ENCODE measurements at regions not wholly inside any gene's neighbourhood (a gene's known extent, or its start where the extent isn't known, plus 50 kb on each side); places are given as distances from the start of the nearest gene placed in this dataset.

DNA sequence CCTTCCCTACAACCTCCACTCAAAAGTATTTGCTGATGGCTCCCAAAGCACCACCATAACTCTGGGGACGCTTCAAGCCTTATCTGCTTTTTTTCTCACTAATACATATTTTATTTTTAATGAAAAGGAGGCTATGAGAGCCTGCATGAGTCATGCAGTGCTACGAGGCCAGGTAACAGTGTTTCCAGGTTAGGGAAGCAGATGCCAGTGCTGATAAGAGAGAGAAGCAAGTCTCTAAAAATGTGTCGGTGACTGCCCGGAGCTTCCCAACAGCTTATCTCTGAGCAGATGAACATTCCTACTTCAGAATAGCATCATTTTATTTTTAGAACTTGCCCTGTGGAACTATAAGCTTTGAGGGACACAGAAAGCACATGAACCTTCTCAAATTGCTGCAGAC is 931.5 kb downstream of the CCSER2 start:
- no peaks in the 10 kb centered on the region for H3K27me3 Mint-ChIP-seq

DNA sequence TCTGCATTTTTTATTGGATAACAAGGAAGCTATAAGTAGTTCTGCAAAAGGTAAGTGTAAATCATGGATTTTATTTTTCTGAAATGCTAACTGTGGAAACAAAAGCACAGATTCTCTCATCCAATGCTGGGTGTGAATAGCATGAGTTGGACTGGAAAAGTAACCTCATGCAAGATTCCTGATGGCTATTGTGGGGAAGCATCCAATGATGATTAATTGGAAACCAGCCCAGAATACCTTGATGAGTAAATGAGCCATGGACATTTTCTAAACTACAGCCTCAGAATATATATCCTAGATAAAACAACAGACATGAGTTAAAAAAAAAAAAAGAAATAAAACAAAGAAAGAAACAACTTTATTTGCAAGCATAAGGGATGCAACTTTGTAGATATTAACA is 934.6 kb downstream of the CCSER2 start:
- H3K27me3 Mint-ChIP-seq = no peaks in the 10 kb centered on the region
- H3K27ac Mint-ChIP-seq = no peak overlapping the region
- H3K9me3 Mint-ChIP-seq = no peaks in the 10 kb centered on the region
- no peak overlapping the region for H3K4me3 Mint-ChIP-seq
- H3K36me3 Mint-ChIP-seq (ENCODE audit: low read depth) = no peaks in the 10 kb centered on the region
- no peaks in the 10 kb centered on the region for H3K4me1 Mint-ChIP-seq (ENCODE audit: low read depth)
- intact Hi-C loops (cut with micrococcal nuclease) = no loop called here

More for the DNA sequence above, 931.5 kb downstream of the CCSER2 start:
- Mint-ChIP-seq H3K4me1 (ENCODE audit: low read depth) (no peaks in the 10 kb centered on the region), H3K4me3 (no peak overlapping the region), H3K36me3 (ENCODE audit: low read depth) (no peaks in the 10 kb centered on the region), H3K27ac (no peak overlapping the region), H3K9me3 (no peaks in the 10 kb centered on the region)
- intact Hi-C loops (cut with micrococcal nuclease) = no loop called here

DNA sequence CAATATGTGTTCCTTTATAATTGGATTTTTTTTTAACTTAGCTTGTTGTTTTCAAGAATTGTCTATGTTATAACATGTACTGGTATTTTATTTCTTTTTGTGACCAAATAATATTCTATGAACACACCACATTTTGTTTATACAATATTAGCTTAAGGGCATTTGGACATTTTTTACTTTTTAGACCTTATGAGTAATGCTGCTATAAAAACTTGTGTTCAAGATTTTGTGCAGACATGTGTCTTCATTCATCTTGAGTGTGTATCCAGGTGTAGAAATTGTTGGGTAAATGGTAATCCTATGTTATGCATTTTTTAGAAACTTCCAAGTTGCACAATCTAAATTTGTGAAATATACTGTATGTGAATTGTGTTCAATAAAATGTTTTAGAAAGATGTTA is 936.7 kb downstream of the CCSER2 start:
- H3K27me3 Mint-ChIP-seq = no peaks in the 10 kb centered on the region
- H3K27ac Mint-ChIP-seq = no peak overlapping the region
- H3K36me3 Mint-ChIP-seq (ENCODE audit: low read depth) = no peaks in the 10 kb centered on the region
- peaks cover 18% of the 10 kb centered on the region for H3K9me3 Mint-ChIP-seq
- no peak overlapping the region for H3K4me3 Mint-ChIP-seq
- H3K4me1 Mint-ChIP-seq (ENCODE audit: low read depth) = no peaks in the 10 kb centered on the region
- intact Hi-C loops (cut with micrococcal nuclease) = no loop called here

DNA sequence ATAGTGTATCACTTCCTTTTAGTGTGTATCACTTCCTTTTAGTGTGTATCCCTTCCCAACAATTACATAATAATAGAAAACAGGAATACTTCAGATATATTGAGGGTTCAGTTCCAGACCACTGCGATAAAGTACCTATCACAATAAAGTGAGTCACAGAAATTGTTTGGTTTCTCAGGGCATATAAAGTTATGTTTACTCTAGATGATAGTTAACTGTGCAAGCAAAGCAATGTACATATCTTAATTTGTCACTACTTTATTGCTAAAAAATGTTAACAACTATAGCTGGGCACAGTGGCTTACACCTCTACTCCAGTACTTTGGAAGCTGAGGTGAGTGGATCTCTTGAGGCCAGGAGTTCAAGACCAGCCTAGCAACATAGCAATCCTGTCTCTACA is 938.4 kb downstream of the CCSER2 start:
- no peaks in the 10 kb centered on the region for H3K27me3 Mint-ChIP-seq
- H3K9me3 Mint-ChIP-seq = peaks cover 34% of the 10 kb centered on the region
- H3K4me1 Mint-ChIP-seq (ENCODE audit: low read depth) = no peaks in the 10 kb centered on the region
- no peaks in the 10 kb centered on the region for H3K36me3 Mint-ChIP-seq (ENCODE audit: low read depth)
- no peak overlapping the region for H3K27ac Mint-ChIP-seq
- no peak overlapping the region for H3K4me3 Mint-ChIP-seq
- intact Hi-C loops (cut with micrococcal nuclease) = no loop called here

DNA sequence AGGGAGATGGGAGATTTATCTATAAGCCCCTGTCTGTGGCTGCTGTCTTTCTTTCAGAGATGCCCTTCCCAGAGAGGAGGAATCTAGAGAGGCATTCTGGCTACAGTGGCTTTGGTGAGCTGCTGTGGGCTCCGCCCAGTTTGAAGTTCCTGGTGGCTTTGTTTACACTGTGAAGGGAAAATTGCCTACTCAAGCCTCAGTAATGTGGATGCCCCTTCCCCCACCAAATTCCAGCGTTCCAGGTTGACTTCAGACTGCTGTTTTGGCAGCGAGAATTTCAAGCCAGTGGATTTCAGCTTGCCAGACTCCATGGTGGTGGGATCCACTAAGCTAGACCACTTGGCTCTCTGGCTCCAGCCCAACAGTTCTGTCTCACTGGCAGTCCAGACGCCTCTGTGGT is 951.6 kb downstream of the CCSER2 start:
- no peaks in the 10 kb centered on the region for H3K36me3 Mint-ChIP-seq (ENCODE audit: low read depth)
- no peak overlapping the region for H3K4me3 Mint-ChIP-seq
- H3K4me1 Mint-ChIP-seq (ENCODE audit: low read depth) = no peaks in the 10 kb centered on the region
- intact Hi-C loops (cut with micrococcal nuclease) = no loop called here
- no peaks in the 10 kb centered on the region for H3K9me3 Mint-ChIP-seq
- H3K27ac Mint-ChIP-seq = no peak overlapping the region
- no peaks in the 10 kb centered on the region for H3K27me3 Mint-ChIP-seq

DNA sequence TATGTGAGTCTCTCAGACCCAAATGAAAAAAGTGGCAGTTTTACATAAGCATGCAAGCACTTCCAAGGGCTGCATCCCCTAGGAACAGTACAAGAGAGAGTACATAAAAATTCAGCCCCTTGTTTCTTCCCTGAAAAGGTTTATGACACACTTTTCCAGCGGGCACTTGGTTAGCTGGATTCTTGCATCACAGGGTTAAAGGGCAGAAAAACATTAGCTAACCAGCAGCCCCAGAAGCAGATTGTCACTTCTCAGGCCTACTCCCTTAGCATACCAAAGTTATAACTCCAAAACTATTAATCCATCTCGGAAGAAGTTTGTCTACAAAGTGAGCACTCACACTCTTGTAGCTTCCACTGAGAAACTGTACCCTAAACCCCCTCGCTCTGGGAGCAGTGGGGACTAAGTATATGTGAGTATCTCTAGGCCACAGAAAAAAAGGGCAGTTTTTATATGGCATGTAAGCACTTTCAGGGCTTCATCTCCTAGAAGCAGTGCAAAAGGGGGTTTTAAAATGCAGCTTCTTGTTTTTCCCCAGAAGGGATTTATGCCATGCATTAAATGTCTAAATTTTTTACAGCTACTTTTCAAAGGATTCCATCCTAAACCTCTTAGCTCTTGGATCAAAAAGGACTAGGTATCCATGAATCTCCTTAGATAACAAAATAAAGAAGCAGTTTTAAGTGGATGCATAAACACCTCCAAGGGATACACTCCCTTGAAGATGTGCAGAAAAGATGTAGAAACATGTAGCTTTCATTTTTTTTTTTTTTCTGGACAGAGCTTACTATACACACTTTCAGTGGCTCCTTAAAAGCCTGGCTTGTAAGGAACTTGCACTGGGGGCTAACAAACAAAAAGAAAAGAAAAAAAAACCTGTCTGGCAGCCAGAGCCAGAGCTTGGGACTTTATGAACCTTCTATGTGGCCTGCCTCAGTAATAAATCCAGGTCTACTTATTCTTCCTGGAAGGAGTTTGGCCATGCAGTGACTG is 956.7 kb downstream of the CCSER2 start:
- Mint-ChIP-seq H3K27me3 (no peaks in the 10 kb centered on the region), H3K36me3 (ENCODE audit: low read depth) (no peaks in the 10 kb centered on the region), H3K27ac (no peak overlapping the region), H3K4me3 (no peak overlapping the region), H3K4me1 (ENCODE audit: low read depth) (no peaks in the 10 kb centered on the region), H3K9me3 (peaks cover 16% of the 10 kb centered on the region)
- intact Hi-C loops (cut with micrococcal nuclease) = no loop called here

DNA sequence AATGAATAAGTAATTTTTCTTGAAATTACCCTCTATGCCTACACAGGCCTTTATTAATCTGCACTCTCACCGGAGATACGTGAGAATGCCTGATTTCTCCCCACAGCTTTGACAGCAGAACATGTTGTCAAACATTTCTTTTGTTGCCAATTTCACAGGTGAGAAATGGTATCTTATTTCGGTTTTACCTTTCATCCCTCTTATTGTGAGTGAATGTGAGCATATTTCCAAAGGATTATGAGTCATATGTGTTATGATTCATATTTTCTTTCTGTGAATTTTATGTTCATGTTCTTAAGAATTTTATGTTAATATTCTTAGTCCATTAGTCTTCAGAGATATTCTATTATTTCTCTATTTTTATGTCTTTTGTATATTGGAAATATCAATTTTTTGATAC is 965.1 kb downstream of the CCSER2 start:
- Mint-ChIP-seq H3K9me3 (no peaks in the 10 kb centered on the region), H3K36me3 (ENCODE audit: low read depth) (no peaks in the 10 kb centered on the region), H3K4me1 (ENCODE audit: low read depth) (no peaks in the 10 kb centered on the region), H3K27me3 (no peaks in the 10 kb centered on the region), H3K4me3 (no peak overlapping the region), H3K27ac (no peak overlapping the region)
- intact Hi-C loops (cut with micrococcal nuclease) = no loop called here

DNA sequence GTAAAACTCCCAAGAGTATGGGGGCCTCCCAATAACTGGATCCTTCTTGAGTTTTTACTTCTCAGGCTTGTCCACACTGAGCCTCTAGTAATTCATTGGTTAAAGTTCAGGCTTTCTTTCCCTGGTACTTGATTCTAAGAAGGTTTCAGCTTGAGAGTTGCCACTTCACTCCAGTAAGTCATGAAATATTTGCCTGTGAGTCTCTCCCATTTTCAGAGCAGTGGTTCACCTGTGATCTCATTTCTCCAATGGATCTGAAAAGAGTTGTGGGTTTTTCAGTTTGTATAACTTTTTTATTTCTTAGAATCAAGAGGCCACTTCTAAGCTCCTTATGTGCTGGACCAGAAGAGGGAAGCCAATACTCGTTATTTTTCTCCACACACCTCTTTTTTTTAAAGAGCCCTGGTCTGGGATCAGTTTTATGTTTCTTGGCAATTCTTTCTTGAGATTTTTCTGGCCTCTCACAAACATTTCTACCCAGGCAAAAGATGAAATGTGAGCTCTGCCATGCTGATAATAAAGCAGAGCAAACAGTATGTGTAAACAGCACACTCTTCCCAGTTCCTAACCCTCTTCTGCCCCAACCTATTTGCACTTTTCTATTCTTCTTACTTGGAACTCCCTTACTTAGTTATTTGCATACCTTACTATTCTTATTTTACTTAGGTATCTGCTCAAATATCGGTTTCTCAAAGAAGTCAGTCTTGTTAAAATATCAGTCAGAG is 983.4 kb downstream of the CCSER2 start:
- H3K4me3 Mint-ChIP-seq = no peak overlapping the region
- no peaks in the 10 kb centered on the region for H3K27me3 Mint-ChIP-seq
- H3K9me3 Mint-ChIP-seq = no peaks in the 10 kb centered on the region
- H3K27ac Mint-ChIP-seq = no peak overlapping the region
- no peaks in the 10 kb centered on the region for H3K4me1 Mint-ChIP-seq (ENCODE audit: low read depth)
- intact Hi-C loops (cut with micrococcal nuclease) = no loop called here
- H3K36me3 Mint-ChIP-seq (ENCODE audit: low read depth) = no peaks in the 10 kb centered on the region

DNA sequence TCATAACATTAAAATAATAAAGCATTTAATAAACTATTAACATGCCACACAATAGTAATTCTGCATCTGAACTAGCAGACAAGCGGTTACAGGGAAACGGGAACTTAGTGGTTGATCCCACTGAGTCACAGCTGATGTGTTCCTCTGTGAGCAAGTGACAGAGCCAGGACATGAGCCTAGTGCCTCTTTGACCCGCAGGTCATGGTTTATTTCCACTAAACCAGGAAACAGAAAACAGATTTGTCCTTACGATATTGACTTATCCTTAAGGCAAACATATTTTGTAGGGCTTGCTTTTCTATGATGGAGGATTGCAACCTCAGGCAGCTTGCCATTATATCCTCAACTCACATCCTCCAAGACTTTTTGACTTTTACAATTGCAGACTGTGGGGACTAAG is 987.3 kb downstream of the CCSER2 start:
- no peak overlapping the region for H3K27ac Mint-ChIP-seq
- H3K9me3 Mint-ChIP-seq = no peaks in the 10 kb centered on the region
- intact Hi-C loops (cut with micrococcal nuclease) = no loop called here
- no peaks in the 10 kb centered on the region for H3K36me3 Mint-ChIP-seq (ENCODE audit: low read depth)
- H3K4me3 Mint-ChIP-seq = no peak overlapping the region
- peaks cover 1% of the 10 kb centered on the region for H3K27me3 Mint-ChIP-seq
- H3K4me1 Mint-ChIP-seq (ENCODE audit: low read depth) = no peaks in the 10 kb centered on the region

DNA sequence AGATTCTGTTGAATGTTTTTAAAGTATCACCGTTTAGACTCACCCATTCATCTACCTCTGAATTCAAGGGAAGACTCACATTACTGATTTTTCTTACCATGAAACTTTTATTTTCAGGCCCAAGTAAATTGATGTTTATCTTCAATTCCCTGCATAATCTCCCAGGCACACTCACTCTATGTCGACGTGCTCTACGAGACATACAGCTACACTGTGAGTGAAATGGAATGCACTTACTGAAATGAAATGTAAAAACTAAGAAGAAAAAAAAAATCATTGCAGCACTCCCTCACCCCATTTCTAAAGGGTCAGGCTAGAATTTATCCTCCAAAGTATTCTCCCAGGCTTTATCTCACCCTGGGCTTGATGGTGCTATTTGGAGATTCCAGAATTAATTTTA is 987.9 kb downstream of the CCSER2 start:
- Mint-ChIP-seq H3K27ac (no peak overlapping the region), H3K36me3 (ENCODE audit: low read depth) (no peaks in the 10 kb centered on the region), H3K4me3 (no peak overlapping the region), H3K9me3 (no peaks in the 10 kb centered on the region), H3K27me3 (peaks cover 1% of the 10 kb centered on the region), H3K4me1 (ENCODE audit: low read depth) (no peaks in the 10 kb centered on the region)
- intact Hi-C loops (cut with micrococcal nuclease) = no loop called here

DNA sequence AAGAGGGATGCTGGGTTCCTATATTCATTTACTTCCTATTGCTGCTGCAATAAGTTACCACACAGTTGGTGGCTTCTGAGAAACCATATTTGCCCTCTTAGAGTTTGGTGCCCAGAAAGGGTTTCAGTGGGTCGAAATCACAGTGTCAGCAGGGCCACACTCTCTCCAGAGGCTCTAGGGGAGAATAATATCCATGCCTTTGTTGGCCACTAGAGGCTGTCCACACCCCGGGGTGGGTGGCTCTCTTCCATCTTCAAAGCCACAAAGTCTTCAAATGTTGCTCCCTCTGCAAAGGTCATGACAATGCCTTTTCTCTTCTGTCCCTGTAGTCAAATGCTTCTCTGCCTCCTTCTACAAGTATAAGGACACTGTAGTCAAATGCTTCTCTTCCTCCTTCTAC is 989.4 kb downstream of the CCSER2 start:
- intact Hi-C loops (cut with micrococcal nuclease) = no loop called here
- H3K36me3 Mint-ChIP-seq (ENCODE audit: low read depth) = no peaks in the 10 kb centered on the region
- no peaks in the 10 kb centered on the region for H3K9me3 Mint-ChIP-seq
- no peak overlapping the region for H3K4me3 Mint-ChIP-seq
- no peak overlapping the region for H3K27ac Mint-ChIP-seq
- H3K27me3 Mint-ChIP-seq = peaks cover 1% of the 10 kb centered on the region
- no peaks in the 10 kb centered on the region for H3K4me1 Mint-ChIP-seq (ENCODE audit: low read depth)

DNA sequence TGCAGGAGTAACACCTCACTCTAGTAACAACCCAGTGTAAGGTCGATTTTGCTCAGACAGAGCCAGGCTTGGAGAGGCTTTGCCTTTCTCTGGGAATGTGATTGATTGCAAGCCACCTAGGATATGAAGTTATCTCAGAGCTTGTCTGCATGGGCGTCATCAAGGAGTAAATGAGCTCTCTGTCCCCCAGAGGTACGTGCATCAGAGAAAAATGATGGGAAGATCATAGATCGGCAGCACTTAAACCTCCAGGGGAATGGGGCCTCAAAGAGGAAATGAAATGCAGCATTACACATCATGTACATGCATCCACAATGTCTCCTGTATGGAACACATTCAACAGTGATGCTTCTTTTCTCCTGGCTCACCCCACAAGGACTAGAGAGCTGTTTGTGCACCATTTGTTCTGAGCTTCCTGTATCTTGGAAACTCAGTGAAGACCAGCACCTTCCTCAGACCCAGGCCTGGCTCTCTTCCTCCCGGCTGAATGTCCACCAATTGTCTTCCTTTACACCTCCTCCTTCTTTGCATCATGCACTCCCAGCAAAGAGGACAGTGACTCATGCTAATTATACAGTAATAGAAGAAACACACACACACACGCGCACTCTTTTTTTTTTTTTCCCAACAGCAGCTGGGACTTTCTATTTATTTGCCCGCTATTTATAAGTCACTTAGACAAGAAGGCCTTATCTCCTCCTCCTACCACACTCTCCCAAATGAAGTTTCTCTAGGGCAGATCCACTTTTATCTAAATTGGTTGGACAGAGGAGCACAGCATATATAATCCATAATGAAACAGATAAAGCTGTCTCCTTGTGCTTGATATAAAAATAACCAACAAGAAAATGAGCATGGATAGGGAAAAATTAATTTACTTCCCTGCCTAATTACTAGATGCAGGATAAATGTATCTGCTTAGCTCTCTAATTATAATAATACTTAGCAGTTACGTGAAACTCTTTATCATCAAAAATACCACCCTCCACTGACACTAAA is 990.7 kb downstream of the CCSER2 start:
- Mint-ChIP-seq H3K4me1 (ENCODE audit: low read depth) (no peaks in the 10 kb centered on the region), H3K36me3 (ENCODE audit: low read depth) (no peaks in the 10 kb centered on the region)

DNA sequence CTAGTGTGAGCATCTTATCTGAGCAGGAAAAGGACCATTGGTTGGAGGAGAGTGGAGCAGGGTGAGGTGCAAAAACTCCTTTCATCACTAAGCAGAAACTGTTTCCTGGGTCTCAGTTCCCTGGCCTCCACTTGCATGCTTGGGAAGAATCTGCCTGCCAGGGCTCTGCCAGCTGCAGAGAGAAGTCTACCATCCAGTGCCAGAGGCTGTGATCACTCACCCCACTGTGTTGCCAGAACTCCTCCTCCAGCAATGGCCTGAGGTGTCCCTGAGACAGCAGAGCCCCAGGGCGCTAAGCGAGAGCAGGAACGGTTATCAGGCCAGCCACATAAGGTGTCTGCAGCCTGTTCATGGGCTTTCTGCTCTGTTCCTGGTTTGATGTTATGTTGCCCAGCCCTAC is 991.4 kb downstream of the CCSER2 start:
- no peaks in the 10 kb centered on the region for H3K36me3 Mint-ChIP-seq (ENCODE audit: low read depth)
- no peak overlapping the region for H3K4me3 Mint-ChIP-seq
- intact Hi-C loops (cut with micrococcal nuclease) = no loop called here
- no peak overlapping the region for H3K27ac Mint-ChIP-seq
- peaks cover 1% of the 10 kb centered on the region for H3K27me3 Mint-ChIP-seq
- H3K4me1 Mint-ChIP-seq (ENCODE audit: low read depth) = no peaks in the 10 kb centered on the region
- no peaks in the 10 kb centered on the region for H3K9me3 Mint-ChIP-seq

More for the DNA sequence above, 990.7 kb downstream of the CCSER2 start:
- Mint-ChIP-seq H3K9me3 (no peaks in the 10 kb centered on the region), H3K27ac (no peak overlapping the region), H3K4me3 (no peak overlapping the region), H3K27me3 (peaks cover 1% of the 10 kb centered on the region)
- intact Hi-C loops (cut with micrococcal nuclease) = no loop called here

Data from dendritic cell treated with granulocyte-macrophage colony-stimulating factor and Interleukin-4, amounts not matched to agents 40 ng/mL and 50 ng/mL, for 4 days (primary cell).